HCT116 (cell line): ENCODE measurements at regions not wholly inside any gene's neighbourhood (a gene's known extent, or its start where the extent isn't known, plus 50 kb on each side); places are given as distances from the start of the nearest gene placed in this dataset.

Source experiments
- ATAC-seq: fragments of 200-7000 bp; cut with Tn5 transposase; 2 replicates; pipeline ENCODE4 v1.9.1; 2020; ENCODE audit warnings: mild to moderate bottlenecking, moderate library complexity
- BruUV-seq: library from RNA; stranded (reverse); fragments of 400-500 nt; replicated peaks from 2 replicates; lab custom pipeline; 2021; lab: Mats Ljungman, UMichigan
- CTCF ChIA-PET: fragments of 300-600 bp; sonication (Branson Sonifier 250); formaldehyde crosslinking; loops from one replicate; lab custom pipeline; 2021; ENCODE audit warnings: antibody characterized with exemption; lab: Charles Lee
- POLR2A ChIA-PET: fragments of 300-600, 350-600 bp; sonication (Branson Sonifier 250); formaldehyde crosslinking; loops from one replicate; lab custom pipeline; 2021; ENCODE audit warnings: antibody characterized with exemption; lab: Charles Lee
- RAD21 ChIA-PET, 2 experiments: fragments of 300-600 bp; sonication (Branson Sonifier 250); formaldehyde crosslinking; loops; one replicate each; lab custom pipeline; 2023; ENCODE audit warnings: low total read pairs in 2 of 2; ENCODE audit not compliant: uncharacterized antibody in 2 of 2, unreplicated experiment in 2 of 2, low non-redundant PET in 1 of 2; lab: Charles Lee
- DNase-seq: peaks from one replicate; pipeline ENCODE4 v3.0.0-alpha.2; 2010; ENCODE audit warnings: low read depth, low spot score
- H2AFZ ChIP-seq: fragments of 200-600 bp; shearing (Covaris generic), sonication (generic); 2 replicates; pipeline ENCODE4 v1.6.1; 2017; ENCODE audit warnings: low read depth, mixed run types, mixed read lengths, antibody characterized with exemption, low read length; ENCODE audit not compliant: poor library complexity, severe bottlenecking
- H3K27ac ChIP-seq: 2 replicates; pipeline ENCODE4 v1.5.1; 2012; ENCODE audit warnings: low read depth, low read length
- H3K27me3 ChIP-seq: fragments of 200-600 bp; sonication (generic); 2 replicates; pipeline ENCODE4 v1.6.1; 2016; ENCODE audit warnings: mixed run types, low read length, mixed read lengths; ENCODE audit not compliant: insufficient read depth
- H3K36me3 ChIP-seq, 2 experiments: fragments of 200-500 bp in 1 of 2; fragments of 200-600 bp in 1 of 2; sonication (Bioruptor generic) in 1 of 2; sonication (generic) in 1 of 2; 2 replicates each; pipeline versions ENCODE4 v1.5.1 to v1.6.1; 2014 to 2016; ENCODE audit warnings: low read length in 2 of 2, inconsistent platforms in 1 of 2, mixed read lengths in 1 of 2, mixed run types in 1 of 2; ENCODE audit not compliant: insufficient read depth in 2 of 2, control insufficient read depth in 1 of 2
- H3K4me1 ChIP-seq, 2 experiments: fragments of 200-600 bp in 1 of 2; sonication (generic) in 1 of 2; 2 replicates each; pipeline versions ENCODE4 v1.5.1 to v1.6.1; 2012 to 2017; ENCODE audit warnings: low read length in 2 of 2, inconsistent platforms in 1 of 2, mild to moderate bottlenecking in 1 of 2, mixed read lengths in 1 of 2, mixed run types in 1 of 2, moderate library complexity in 1 of 2; ENCODE audit not compliant: insufficient read depth in 2 of 2, control insufficient read depth in 1 of 2
- H3K4me2 ChIP-seq: fragments of 200-600 bp; sonication (generic); 2 replicates; pipeline ENCODE4 v1.6.1; 2017; ENCODE audit warnings: mixed run types, low read length, mixed read lengths
- H3K4me3 ChIP-seq, 2 experiments: fragments of 200-600 bp in 1 of 2; sonication (generic) in 1 of 2; replicated peaks in 1 of 2; 2 replicates each; pipeline ENCODE4 v1.5.1; 2011 to 2016; ENCODE audit warnings: low read length in 2 of 2, control low read depth in 1 of 2, low read depth in 1 of 2, mild to moderate bottlenecking in 1 of 2, mixed read lengths in 1 of 2, mixed run types in 1 of 2
- H3K79me2 ChIP-seq: fragments of 200-600 bp; sonication (generic); 2 replicates; pipeline ENCODE4 v1.6.1; 2017; ENCODE audit warnings: mild to moderate bottlenecking, mixed run types, low read length, moderate library complexity, mixed read lengths; ENCODE audit not compliant: insufficient read depth
- H3K9ac ChIP-seq: fragments of 200-600 bp; sonication (generic); 2 replicates; pipeline ENCODE4 v1.6.1; 2016; ENCODE audit warnings: low read length, mixed read lengths
- H3K9me2 ChIP-seq: fragments of 200-600 bp; sonication (generic), shearing (Covaris generic); 2 replicates; pipeline ENCODE4 v1.6.1; 2017; ENCODE audit warnings: mixed run types, mild to moderate bottlenecking, moderate library complexity; ENCODE audit not compliant: insufficient read depth
- H3K9me3 ChIP-seq, 2 experiments: fragments of 200-500 bp in 1 of 2; fragments of 200-600 bp in 1 of 2; sonication (Bioruptor generic) in 1 of 2; sonication (generic) in 1 of 2; 2 replicates each; pipeline ENCODE4 v1.6.1; 2014 to 2017; ENCODE audit warnings: low read length in 2 of 2, mixed read lengths in 2 of 2, inconsistent platforms in 1 of 2, low read depth in 1 of 2, mild to moderate bottlenecking in 1 of 2, mixed run types in 1 of 2, moderate library complexity in 1 of 2; ENCODE audit not compliant: control insufficient read depth in 1 of 2, insufficient read depth in 1 of 2
- H4K20me1 ChIP-seq: fragments of 200-600 bp; sonication (generic), shearing (Covaris generic); 2 replicates; pipeline ENCODE4 v1.6.1; 2017; ENCODE audit warnings: mixed run types, mild to moderate bottlenecking, moderate library complexity; ENCODE audit not compliant: insufficient read depth
- FOSL1 ChIP-seq: IDR thresholded peaks from 2 replicates; pipeline ENCODE4 v1.6.1; 2012; ENCODE audit warnings: low read depth
- POLR2AphosphoS5 ChIP-seq: IDR thresholded peaks from 2 replicates; pipeline ENCODE4 v1.6.1; 2011; ENCODE audit warnings: mild to moderate bottlenecking, low read depth, low read length, moderate library complexity
- TCF7L2 ChIP-seq: IDR thresholded peaks from 2 replicates; pipeline ENCODE4 v1.7.0; 2011; ENCODE audit warnings: borderline replicate concordance, inconsistent platforms; ENCODE audit not compliant: insufficient read depth, insufficient read length; ENCODE audit errors: extremely low read depth
- ZNF274 ChIP-seq: fragments of 200-500 bp; sonication (Bioruptor generic); IDR thresholded peaks from 2 replicates; pipeline ENCODE4 v1.6.1; 2014; ENCODE audit warnings: mild to moderate bottlenecking, low read depth, low read length, inconsistent platforms
- intact Hi-C: fragments of 100-400 bp; cut with micrococcal nuclease; formaldehyde crosslinking; loops from 2 replicates; pipeline ENCODE4 v1.10.0; 2022
- TF ChIP-seq, protein P1 (sequence below): IDR thresholded peaks from 2 replicates; pipeline ENCODE4 v1.6.1; 2011; ENCODE audit warnings: mild to moderate bottlenecking, low read length, moderate library complexity; ENCODE audit not compliant: insufficient replicate concordance; ENCODE audit errors: extremely low read depth
- TF ChIP-seq, protein P2 (sequence below), 3 experiments: fragments of 200-600 bp in 1 of 3; sonication (generic) in 1 of 3; IDR thresholded peaks in 2 of 3; conservative IDR thresholded peaks in 1 of 3; 2 replicates each; pipeline ENCODE4 v1.5.1; 2012 to 2017; ENCODE audit warnings: low read depth in 2 of 3, low read length in 2 of 3, antibody characterized with exemption in 1 of 3, borderline replicate concordance in 1 of 3, control low read depth in 1 of 3, mild to moderate bottlenecking in 1 of 3, mixed read lengths in 1 of 3, mixed run types in 1 of 3, moderate library complexity in 1 of 3; ENCODE audit not compliant: insufficient read depth in 1 of 3
- TF ChIP-seq, protein P3 (sequence below): IDR thresholded peaks from 2 replicates; pipeline ENCODE4 v1.6.1; 2012

DNA sequence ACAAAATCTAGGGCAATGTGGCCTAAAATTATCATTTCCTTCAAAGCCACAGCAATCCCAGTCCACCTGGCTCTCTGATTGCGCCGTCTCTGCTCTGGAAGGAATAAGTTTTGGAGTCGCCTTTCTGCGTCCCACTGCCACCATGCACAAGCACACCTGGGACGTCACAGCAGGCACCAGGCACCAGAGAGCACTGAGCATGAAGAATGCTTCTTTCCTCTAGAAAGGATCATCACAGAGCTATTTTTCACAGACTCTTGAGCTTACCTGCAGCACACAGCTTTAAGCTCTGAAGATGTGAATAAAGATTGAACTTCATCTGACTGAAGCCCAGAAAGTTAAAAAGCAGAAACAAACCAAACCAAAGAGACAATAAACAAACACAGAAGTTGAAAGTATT lies 170.0 kb upstream of the PPARGC1A start:
- CTCF ChIA-PET, result no interaction called here
- BruUV-seq, result no TSS peak

More for the DNA sequence above, 170.0 kb upstream of the PPARGC1A start:
- H3K27ac ChIP-seq, result no peak overlapping the region
- TF ChIP-seq, protein P1, sequence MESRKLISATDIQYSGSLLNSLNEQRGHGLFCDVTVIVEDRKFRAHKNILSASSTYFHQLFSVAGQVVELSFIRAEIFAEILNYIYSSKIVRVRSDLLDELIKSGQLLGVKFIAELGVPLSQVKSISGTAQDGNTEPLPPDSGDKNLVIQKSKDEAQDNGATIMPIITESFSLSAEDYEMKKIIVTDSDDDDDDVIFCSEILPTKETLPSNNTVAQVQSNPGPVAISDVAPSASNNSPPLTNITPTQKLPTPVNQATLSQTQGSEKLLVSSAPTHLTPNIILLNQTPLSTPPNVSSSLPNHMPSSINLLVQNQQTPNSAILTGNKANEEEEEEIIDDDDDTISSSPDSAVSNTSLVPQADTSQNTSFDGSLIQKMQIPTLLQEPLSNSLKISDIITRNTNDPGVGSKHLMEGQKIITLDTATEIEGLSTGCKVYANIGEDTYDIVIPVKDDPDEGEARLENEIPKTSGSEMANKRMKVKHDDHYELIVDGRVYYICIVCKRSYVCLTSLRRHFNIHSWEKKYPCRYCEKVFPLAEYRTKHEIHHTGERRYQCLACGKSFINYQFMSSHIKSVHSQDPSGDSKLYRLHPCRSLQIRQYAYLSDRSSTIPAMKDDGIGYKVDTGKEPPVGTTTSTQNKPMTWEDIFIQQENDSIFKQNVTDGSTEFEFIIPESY, result no peak
- TF ChIP-seq FOSL1 (no peak), ZNF274 (no peak), TCF7L2 (no peak), POLR2AphosphoS5 (no peak)
- TF ChIP-seq, protein P2, sequence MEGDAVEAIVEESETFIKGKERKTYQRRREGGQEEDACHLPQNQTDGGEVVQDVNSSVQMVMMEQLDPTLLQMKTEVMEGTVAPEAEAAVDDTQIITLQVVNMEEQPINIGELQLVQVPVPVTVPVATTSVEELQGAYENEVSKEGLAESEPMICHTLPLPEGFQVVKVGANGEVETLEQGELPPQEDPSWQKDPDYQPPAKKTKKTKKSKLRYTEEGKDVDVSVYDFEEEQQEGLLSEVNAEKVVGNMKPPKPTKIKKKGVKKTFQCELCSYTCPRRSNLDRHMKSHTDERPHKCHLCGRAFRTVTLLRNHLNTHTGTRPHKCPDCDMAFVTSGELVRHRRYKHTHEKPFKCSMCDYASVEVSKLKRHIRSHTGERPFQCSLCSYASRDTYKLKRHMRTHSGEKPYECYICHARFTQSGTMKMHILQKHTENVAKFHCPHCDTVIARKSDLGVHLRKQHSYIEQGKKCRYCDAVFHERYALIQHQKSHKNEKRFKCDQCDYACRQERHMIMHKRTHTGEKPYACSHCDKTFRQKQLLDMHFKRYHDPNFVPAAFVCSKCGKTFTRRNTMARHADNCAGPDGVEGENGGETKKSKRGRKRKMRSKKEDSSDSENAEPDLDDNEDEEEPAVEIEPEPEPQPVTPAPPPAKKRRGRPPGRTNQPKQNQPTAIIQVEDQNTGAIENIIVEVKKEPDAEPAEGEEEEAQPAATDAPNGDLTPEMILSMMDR (IDR thresholded peaks at IDR 0.05 in 2 of 3, conservative IDR thresholded peaks at IDR 0.05 in 1 of 3; ENCODE audit: borderline replicate concordance in 1 of 3, insufficient read depth in 1 of 3, low read depth in 2 of 3, low read length in 2 of 3), result no peak
- TF ChIP-seq, protein P3, sequence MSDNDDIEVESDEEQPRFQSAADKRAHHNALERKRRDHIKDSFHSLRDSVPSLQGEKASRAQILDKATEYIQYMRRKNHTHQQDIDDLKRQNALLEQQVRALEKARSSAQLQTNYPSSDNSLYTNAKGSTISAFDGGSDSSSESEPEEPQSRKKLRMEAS, result no peak
- ATAC-seq (no peak), DNase-seq (no peak)
- H3K4me1 ChIP-seq, result no peaks in the 10 kb centered on the region
- no peak overlapping the region for H2AFZ ChIP-seq
- no peaks in the 10 kb centered on the region for H4K20me1 ChIP-seq
- H3K9me3 ChIP-seq, result peaks cover 3 to 5% of the 10 kb centered on the region in 2 experiments; a peak in 2 of 4 replicates
- H3K27me3 ChIP-seq, result no peaks in the 10 kb centered on the region
- intact Hi-C loops, result no loop called here
- H3K36me3 ChIP-seq, result no peaks in the 10 kb centered on the region
- H3K4me3 ChIP-seq, result no peak overlapping the region
- ChIA-PET POLR2A (no interaction called here), RAD21 (no interaction called here)
- no peaks in the 10 kb centered on the region for H3K9me2 ChIP-seq
- H3K79me2 ChIP-seq, result no peaks in the 10 kb centered on the region
- H3K4me2 ChIP-seq, result no peak overlapping the region
- no peak overlapping the region for H3K9ac ChIP-seq
